ENCODE measurements at regions not wholly inside any gene's neighbourhood (a gene's known extent, or its start where the extent isn't known, plus 50 kb on each side); places are given as distances from the start of the nearest gene placed in this dataset.

DNA sequence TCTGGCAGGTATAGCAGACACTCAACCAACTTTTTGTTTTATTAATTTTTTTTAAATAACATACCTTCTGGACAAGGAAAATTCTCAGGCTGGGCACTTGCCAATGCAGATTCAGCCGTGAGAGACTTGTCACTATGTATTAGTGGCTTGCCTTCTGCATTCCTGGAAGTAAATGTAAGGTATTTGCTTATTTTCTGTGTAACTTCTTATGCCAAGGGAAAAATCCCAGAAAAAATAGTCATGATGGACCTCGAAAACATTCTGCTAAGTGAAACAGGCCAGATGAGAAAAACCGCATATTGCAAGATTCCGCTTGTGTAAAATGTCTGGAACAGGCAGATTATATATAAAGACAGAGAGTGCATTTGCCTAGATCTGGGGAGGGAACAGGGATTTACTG is 260.3 kb upstream of the DAPK1 start:
- TF ChIP-seq, protein P1, sequence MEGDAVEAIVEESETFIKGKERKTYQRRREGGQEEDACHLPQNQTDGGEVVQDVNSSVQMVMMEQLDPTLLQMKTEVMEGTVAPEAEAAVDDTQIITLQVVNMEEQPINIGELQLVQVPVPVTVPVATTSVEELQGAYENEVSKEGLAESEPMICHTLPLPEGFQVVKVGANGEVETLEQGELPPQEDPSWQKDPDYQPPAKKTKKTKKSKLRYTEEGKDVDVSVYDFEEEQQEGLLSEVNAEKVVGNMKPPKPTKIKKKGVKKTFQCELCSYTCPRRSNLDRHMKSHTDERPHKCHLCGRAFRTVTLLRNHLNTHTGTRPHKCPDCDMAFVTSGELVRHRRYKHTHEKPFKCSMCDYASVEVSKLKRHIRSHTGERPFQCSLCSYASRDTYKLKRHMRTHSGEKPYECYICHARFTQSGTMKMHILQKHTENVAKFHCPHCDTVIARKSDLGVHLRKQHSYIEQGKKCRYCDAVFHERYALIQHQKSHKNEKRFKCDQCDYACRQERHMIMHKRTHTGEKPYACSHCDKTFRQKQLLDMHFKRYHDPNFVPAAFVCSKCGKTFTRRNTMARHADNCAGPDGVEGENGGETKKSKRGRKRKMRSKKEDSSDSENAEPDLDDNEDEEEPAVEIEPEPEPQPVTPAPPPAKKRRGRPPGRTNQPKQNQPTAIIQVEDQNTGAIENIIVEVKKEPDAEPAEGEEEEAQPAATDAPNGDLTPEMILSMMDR (IDR thresholded peaks at IDR 0.05): no peak
- TF ChIP-seq POLR2A (IDR thresholded peaks at IDR 0.05; ENCODE audit: low read depth): no peak

All from esophagus muscularis mucosa (tissue), 3 donors.